ENCODE measurements at regions not wholly inside any gene's neighbourhood (a gene's known extent, or its start where the extent isn't known, plus 50 kb on each side); places are given as distances from the start of the nearest gene placed in this dataset.

DNA sequence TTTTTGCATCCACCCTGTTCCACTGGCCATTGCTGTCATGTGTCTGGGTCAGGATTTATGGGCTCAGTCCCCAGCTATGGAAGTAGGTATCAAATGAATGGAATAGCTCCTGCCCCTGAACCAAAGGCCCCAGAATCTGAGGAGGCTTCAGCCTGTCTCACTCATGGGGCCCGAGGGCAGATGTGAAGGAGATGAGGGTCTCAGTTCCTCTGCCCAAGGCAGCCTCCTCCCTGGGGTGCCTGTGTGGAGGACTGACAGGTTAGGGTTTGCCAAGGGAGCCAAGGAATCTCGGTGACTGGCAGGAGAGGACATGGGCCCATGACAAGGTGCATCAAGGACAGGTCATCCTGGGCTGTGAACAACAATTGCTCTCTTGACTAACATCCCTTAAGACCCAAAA, 70.4 kb downstream of the CPN2 start:
- Mint-ChIP-seq H3K4me1 (ENCODE audit: low read depth) (no peaks in the 10 kb centered on the region), H3K27me3 (ENCODE audit: low read depth) (peaks cover 14% of the 10 kb centered on the region), H3K9me3 (no peaks in the 10 kb centered on the region), H3K27ac (no peak overlapping the region), H3K4me3 (no peak overlapping the region), H3K36me3 (ENCODE audit: low read depth) (no peaks in the 10 kb centered on the region)
- no peak for DNase-seq (ENCODE audit: low spot score)

DNA sequence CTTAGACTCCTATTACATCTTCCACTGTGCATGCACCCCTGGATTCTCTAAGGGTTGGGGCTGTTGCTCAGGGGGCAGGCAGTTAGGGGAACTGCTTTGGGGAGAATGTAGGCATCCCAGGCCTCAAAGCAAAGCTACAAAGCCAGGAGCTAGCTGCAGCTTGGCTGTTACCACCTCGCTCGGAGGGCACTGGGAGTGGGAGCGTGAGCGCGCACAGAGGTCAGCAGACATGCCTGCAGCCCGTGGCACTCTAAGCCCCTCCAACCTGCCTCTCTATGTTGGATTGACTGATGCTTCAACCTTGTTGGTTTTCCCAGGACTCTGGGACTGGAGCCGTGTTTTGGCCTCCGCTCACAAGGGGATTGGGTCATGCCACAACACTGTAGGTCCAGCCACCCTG, 69.8 kb downstream of the CPN2 start:
- no peaks in the 10 kb centered on the region for H3K36me3 Mint-ChIP-seq (ENCODE audit: low read depth)
- H3K4me3 Mint-ChIP-seq, result no peak overlapping the region
- H3K27me3 Mint-ChIP-seq (ENCODE audit: low read depth), result peaks cover 14% of the 10 kb centered on the region
- H3K4me1 Mint-ChIP-seq (ENCODE audit: low read depth), result no peaks in the 10 kb centered on the region
- H3K9me3 Mint-ChIP-seq, result no peaks in the 10 kb centered on the region
- no peak overlapping the region for H3K27ac Mint-ChIP-seq
- no peak for DNase-seq (ENCODE audit: low spot score)

DNA sequence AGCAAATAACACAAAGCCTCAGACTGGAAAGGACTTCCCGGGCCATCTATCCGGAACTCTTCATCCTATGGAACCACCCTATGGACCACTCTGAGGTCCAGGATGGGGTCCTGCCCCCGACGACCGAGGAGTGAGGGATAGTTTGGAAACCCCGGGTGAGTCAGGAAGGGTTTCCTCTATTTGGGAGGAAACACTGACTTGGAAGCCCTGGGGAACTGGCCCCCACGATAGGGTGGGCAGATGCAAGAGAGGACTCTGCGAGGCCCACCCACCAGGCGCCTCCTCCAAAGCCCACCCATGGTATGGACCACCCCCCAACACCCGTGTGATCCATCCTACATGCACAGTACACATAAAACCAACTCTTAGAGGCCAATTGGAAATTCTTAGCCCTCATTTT, 69.4 kb downstream of the CPN2 start:
- H3K27ac Mint-ChIP-seq, result no peak overlapping the region
- DNase-seq (ENCODE audit: low spot score), result no peak
- H3K4me1 Mint-ChIP-seq (ENCODE audit: low read depth), result no peaks in the 10 kb centered on the region

DNA sequence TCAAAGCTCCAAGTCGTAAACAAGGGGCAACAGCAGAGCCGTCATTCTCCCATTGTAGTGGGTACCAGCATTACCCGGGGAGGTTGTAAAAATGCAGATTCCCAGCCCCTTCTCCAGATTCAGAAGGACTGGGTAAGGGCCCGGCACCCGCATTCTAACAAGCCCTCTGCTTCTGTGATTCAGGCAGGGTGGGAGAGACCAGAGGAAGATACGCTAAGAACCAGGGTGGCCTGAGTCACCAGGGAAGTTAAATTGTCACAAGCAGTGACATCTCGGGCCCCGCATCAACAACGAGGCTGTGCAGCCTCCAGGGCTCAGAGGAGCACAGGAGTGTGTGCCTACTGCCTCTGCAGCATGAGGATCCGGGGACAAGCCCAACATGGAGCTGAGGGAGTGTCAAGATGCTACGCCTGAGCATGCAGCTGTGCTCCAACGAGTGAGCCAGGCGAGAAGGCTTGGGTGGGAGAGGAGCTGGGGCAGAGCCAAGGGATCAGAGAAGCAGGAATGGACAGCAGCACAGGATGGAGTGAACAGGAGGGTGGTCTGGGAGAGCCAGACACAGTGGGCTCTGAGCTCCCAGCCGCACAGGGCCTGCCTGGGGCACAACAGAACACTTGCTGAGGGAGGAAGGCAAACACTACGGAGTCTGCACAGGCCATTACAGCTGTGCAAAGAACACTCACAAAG, 68.5 kb downstream of the CPN2 start:
- no peak overlapping the region for H3K4me3 Mint-ChIP-seq
- no peaks in the 10 kb centered on the region for H3K36me3 Mint-ChIP-seq (ENCODE audit: low read depth)
- peaks cover 17% of the 10 kb centered on the region for H3K27me3 Mint-ChIP-seq (ENCODE audit: low read depth)
- H3K9me3 Mint-ChIP-seq, result no peaks in the 10 kb centered on the region
- DNase-seq (ENCODE audit: low spot score), result no peak
- no peak overlapping the region for H3K27ac Mint-ChIP-seq
- peaks cover 2% of the 10 kb centered on the region for H3K4me1 Mint-ChIP-seq (ENCODE audit: low read depth)

More for the DNA sequence above, 69.4 kb downstream of the CPN2 start:
- Mint-ChIP-seq H3K27me3 (ENCODE audit: low read depth) (peaks cover 14% of the 10 kb centered on the region), H3K36me3 (ENCODE audit: low read depth) (no peaks in the 10 kb centered on the region), H3K9me3 (no peaks in the 10 kb centered on the region), H3K4me3 (no peak overlapping the region)

DNA sequence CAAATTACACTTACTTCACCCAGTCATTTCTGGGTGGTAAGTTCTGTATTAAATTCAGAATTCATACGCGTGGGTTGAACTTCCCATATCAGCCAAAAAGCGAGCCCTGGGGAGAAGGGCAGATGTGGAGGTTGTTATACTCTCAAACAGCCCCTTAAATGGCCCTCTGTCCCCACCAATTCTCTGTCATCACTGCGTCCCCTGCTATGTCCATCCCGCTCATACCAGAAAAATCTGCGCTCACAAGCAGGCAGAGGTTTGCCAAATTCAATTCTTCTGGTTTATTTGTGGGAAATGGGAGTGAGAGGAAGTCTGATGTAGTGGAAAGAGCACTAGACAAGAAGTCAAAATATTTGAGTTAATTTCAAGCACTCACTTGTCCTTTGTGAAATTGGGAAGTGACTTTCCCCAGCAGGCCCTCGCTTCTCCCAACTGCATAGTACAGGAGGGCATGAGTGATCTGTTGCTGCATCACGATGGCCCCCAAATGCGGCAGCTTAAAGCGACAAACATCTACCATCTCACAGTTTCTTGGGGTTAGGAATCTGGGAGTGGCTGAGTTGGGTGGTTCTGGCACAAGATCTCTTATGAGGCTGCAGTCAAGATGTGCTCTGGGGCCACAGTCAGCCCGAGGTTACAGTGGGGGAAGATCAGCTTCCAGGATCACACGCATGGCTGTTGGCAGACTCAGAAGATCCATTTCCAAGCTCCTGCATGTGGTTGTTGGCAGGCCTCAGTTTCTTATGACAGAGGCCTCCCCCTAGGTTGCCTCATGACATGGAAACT, 67.7 kb downstream of the CPN2 start:
- Mint-ChIP-seq H3K4me1 (ENCODE audit: low read depth) (peaks cover 3% of the 10 kb centered on the region), H3K27me3 (ENCODE audit: low read depth) (peaks cover 22% of the 10 kb centered on the region), H3K4me3 (no peak overlapping the region), H3K27ac (no peak overlapping the region), H3K9me3 (no peaks in the 10 kb centered on the region), H3K36me3 (ENCODE audit: low read depth) (no peaks in the 10 kb centered on the region)
- no peak for DNase-seq (ENCODE audit: low spot score)

GRCh38 chr3:194284351-194284750, 66.8 kb downstream of the CPN2 start:
- H3K27me3 Mint-ChIP-seq (ENCODE audit: low read depth), result peaks cover 29% of the 10 kb centered on the region
- no peak overlapping the region for H3K4me3 Mint-ChIP-seq
- H3K4me1 Mint-ChIP-seq (ENCODE audit: low read depth), result peaks cover 6% of the 10 kb centered on the region
- peaks cover 3% of the 10 kb centered on the region for H3K36me3 Mint-ChIP-seq (ENCODE audit: low read depth)
- H3K27ac Mint-ChIP-seq, result no peak overlapping the region
- DNase-seq (ENCODE audit: low spot score), result no peak
- H3K9me3 Mint-ChIP-seq, result peaks cover 6% of the 10 kb centered on the region

- no peak for DNase-seq (ENCODE audit: low spot score)
- H3K27ac Mint-ChIP-seq, result no peak overlapping the region
- H3K4me3 Mint-ChIP-seq, result no peak overlapping the region
- H3K9me3 Mint-ChIP-seq, result peaks cover 11% of the 10 kb centered on the region
- H3K36me3 Mint-ChIP-seq (ENCODE audit: low read depth), result peaks cover 5% of the 10 kb centered on the region
- H3K27me3 Mint-ChIP-seq (ENCODE audit: low read depth), result peaks cover 29% of the 10 kb centered on the region
- peaks cover 6% of the 10 kb centered on the region for H3K4me1 Mint-ChIP-seq (ENCODE audit: low read depth)
Measured at GRCh38 chr3:194285024-194285849, 65.9 kb downstream of the CPN2 start.

DNA sequence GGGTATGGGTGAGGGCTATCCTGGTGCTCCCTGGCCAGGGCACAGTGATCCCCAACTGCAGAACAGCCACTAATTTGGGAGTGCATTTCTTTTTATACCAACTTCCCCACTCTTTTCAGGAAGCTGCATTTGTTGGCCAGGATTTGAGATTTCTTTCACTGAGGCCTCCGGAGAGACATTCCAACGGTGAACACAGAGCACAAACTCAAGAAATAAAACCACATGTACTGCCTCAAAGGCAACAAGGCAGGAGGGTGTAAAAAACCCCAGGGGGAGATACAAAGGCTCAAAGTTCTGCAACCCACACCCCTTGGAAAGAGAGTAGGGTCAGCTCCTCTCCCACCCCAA, 65.3 kb downstream of the CPN2 start:
- H3K27me3 Mint-ChIP-seq (ENCODE audit: low read depth), result peaks cover 29% of the 10 kb centered on the region
- DNase-seq (ENCODE audit: low spot score), result no peak

DNA sequence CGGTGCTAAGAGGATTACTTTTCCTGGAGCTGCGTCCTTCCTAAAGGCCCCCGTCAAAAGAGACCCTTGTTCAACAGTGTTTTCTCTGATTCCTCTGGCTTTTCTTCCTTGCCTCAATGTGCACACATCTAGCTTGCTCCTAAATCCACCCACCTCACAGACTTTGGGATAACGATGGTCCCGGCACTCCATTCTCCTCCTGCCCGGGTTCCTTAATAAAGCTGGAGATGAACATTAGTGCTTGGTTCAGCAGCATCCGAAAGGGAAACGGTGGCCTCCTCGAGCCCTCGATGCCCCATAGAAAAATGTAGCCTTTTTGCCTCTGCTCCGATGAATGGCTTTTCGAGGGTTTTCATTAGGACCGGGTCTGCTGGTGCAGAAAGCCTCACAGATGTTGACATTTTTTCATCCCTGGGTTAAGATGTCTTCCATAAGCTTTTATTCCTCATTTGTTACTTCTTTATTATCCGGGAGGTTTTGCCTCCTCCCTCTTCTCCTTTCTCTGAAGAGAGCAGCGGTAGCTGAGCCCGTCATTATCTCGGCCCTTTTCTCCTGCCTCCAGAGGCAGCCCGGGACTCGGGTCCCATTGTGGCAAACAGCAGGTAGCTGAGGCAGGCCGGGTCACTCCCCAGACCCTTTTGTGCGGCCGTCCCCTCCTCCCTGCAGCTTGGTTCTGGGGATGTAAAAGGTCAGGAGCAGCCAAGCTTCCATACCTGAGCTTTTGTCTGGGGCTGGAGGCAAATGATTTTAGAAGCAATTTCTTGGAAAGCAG, 64.6 kb downstream of the CPN2 start:
- H3K27me3 Mint-ChIP-seq (ENCODE audit: low read depth), result peaks cover 35% of the 10 kb centered on the region
- H3K27ac Mint-ChIP-seq, result no peak overlapping the region
- H3K4me1 Mint-ChIP-seq (ENCODE audit: low read depth), result peaks cover 6% of the 10 kb centered on the region
- H3K36me3 Mint-ChIP-seq (ENCODE audit: low read depth), result peaks cover 7% of the 10 kb centered on the region
- DNase-seq (ENCODE audit: low spot score), result no peak
- H3K4me3 Mint-ChIP-seq, result no peak overlapping the region
- peaks cover 16% of the 10 kb centered on the region for H3K9me3 Mint-ChIP-seq

More for the DNA sequence above, 65.3 kb downstream of the CPN2 start:
- Mint-ChIP-seq H3K4me3 (no peak overlapping the region), H3K36me3 (ENCODE audit: low read depth) (peaks cover 6% of the 10 kb centered on the region), H3K4me1 (ENCODE audit: low read depth) (peaks cover 6% of the 10 kb centered on the region), H3K27ac (no peak overlapping the region), H3K9me3 (peaks cover 12% of the 10 kb centered on the region)

GRCh38 chr3:194287374-194287773, 63.8 kb downstream of the CPN2 start:
- Mint-ChIP-seq H3K27ac (no peak overlapping the region), H3K4me3 (no peak overlapping the region), H3K4me1 (ENCODE audit: low read depth) (peaks cover 6% of the 10 kb centered on the region), H3K27me3 (ENCODE audit: low read depth) (peaks cover 38% of the 10 kb centered on the region), H3K9me3 (peaks cover 18% of the 10 kb centered on the region), H3K36me3 (ENCODE audit: low read depth) (peaks cover 10% of the 10 kb centered on the region)
- no peak for DNase-seq (ENCODE audit: low spot score)

DNA sequence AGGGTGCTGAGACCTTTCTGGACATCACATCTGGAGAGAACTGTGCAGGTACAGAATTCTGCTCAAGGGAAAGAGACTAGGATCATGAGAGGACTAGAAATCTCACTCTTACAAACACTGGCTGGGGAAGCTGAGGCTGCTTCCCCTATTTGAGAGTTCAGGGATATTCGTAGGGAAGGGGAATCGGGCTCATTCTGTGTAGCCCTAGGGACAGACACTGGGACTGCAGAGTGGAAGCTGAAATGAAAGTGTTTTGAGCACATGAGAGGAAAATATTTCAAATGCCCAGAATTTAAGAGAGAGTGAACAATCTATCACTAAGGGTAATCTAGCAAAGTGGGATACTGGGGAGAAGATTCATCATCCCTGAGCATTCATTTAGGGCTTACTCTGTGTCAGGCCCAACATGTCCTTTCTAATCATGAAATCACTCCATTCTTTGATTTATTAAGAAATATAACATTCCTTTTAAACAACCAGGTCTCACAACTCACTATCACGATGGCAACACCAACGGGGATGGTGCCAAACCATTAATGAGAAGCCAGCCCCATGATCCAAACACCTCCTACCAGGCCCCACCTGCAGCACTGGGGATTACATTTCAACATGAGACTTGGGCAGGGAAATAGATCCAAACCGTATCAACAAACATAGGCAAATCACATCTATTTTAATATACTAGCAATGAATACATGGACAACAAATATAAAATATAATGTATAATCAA, 63.0 kb downstream of the CPN2 start:
- Mint-ChIP-seq H3K4me1 (ENCODE audit: low read depth) (peaks cover 6% of the 10 kb centered on the region), H3K4me3 (no peak overlapping the region), H3K36me3 (ENCODE audit: low read depth) (peaks cover 14% of the 10 kb centered on the region), H3K27ac (no peak overlapping the region), H3K9me3 (peaks cover 20% of the 10 kb centered on the region), H3K27me3 (ENCODE audit: low read depth) (peaks cover 46% of the 10 kb centered on the region)
- no peak for DNase-seq (ENCODE audit: low spot score)
